GM19035 (cell line): ENCODE measurements at regions not wholly inside any gene's neighbourhood (a gene's known extent, or its start where the extent isn't known, plus 50 kb on each side); places are given as distances from the start of the nearest gene placed in this dataset.

Experiments used
- ATAC-seq: cut with Tn5 transposase; IDR thresholded peaks from one replicate; pipeline ENCODE4 v1.9.1; 2021; ENCODE audit not compliant: unreplicated experiment

- ATAC-seq, result no peak
Observed at GRCh38 chr2:133766164-133766832, 198.0 kb upstream of the NCKAP5 start.

- no peak for ATAC-seq
Observed at GRCh38 chr2:133768256-133768655, 200.0 kb upstream of the NCKAP5 start.

DNA sequence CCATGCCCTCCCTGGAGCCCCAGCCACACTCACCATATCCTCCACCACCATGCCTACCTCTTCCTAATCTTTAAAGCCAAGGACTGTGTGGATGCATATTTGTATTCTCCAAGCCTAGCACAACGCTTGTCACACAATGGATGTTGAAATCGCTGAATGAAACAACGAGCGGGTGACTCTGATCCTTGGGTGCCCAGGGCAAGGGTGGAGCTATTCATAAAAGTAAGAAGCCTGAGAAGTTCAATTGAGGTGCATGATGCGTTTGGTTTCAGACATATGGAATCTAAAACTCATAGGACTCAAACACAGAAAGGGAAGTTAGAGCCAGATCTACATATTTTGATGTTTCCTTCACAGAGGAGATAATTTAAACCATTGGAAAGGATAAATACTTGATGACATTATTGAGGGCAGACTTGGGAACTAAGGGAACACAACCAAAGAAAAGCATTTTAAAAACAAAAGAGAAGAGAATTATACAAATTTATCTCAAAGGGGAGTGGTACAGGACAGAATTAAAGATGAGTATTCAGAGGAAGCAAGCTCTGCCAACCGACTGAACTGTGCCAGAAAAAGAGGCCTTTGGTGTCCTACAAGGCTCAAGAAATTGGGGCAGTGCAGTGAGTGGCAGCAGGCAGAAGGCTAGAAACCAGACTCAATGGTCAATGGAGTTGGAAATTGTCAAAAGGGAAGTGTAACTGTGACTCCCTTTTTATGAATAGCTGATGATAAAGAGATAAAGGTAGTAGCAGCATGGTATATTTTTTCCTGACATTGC is 200.6 kb upstream of the NCKAP5 start:
- no peak for ATAC-seq

DNA sequence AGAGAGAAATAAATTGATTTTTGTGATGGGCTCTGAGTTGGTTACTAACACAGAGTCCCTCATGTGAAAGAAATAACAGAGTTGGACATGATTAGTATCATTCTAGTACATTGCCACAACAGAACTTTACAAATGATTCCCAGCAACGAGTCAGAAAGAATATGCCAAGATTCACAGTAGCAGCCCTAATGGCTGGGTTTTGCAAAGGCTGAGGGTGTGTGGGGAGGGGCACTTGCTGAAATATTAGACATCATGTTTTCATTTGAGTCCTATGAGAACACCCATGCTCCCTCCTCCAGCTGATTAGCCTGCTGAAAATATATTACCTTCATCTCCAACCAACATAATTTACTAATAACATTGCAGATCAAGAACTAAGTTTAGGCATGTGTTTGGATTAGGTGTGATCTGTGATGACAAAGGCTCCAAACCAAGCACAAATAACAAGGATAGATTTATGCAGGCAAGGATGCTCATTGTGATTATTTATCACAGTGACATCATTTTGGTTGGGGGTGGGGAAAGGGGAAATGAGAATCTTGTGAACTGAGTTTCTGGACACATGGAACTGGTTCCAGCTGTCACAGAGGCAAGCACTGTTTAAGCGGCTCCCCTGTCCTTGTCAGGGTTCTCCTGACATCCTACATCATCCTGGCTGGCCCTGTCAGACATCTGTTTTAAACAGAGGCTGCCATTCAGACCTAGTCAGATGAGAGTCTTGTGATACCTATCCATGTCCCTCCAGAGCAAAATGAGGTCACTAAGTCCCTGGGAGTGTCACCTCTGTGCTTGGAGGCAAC is 205.8 kb upstream of the NCKAP5 start:
- no peak for ATAC-seq

DNA sequence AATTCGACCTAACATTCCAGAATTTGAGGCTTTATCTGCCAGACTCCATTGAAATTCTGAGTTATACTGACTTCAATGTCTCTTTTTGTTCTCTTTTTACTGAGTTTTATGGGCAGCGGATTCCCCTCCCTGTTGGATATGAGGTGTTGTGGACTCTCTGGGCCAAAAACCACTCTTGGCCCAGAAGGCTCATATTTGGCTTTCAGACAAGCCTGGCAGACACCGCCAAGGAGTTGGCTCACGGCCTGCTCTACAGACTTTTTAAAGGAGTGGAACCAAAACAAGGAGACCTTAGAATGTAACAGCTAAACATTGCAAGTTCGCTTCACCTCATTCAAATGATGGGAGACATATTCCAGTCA is 206.4 kb upstream of the NCKAP5 start:
- ATAC-seq, result no peak

DNA sequence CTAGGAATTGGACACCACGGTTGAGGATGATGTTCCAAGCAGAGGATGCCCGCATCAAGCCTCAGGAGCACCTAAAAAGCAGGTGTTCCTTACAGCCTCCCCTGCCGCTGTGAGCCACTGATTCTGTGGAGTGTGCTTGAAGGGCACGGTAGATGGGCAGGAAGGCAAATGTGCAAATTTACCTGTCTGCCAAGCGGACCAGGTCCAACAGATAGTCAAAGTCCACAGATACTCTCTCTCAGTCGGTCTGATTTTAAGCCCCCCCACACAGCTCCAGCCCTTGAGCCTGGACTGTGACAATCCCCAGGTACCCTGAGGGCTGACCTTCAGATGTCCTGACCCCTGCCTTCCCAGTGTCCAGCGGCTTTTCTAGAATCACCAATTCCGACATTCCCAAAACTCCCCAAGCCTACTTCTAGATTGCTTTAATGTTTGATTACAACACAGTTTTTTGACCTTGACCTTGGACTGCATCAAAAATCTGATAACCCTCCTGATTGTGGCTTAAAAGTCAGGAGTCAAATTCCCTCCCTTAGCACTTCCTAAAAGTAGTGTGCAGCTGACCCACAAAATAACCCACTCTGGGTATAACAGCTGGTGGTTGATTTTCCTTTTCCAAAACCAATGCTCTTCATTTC is 208.8 kb upstream of the NCKAP5 start:
- ATAC-seq, result no peak

GRCh38 chr2:133777574-133777960 is 209.3 kb upstream of the NCKAP5 start:
- no peak for ATAC-seq

GRCh38 chr2:133780099-133780996 is 212.1 kb upstream of the NCKAP5 start:
- peak; percentile 63 for ATAC-seq

DNA sequence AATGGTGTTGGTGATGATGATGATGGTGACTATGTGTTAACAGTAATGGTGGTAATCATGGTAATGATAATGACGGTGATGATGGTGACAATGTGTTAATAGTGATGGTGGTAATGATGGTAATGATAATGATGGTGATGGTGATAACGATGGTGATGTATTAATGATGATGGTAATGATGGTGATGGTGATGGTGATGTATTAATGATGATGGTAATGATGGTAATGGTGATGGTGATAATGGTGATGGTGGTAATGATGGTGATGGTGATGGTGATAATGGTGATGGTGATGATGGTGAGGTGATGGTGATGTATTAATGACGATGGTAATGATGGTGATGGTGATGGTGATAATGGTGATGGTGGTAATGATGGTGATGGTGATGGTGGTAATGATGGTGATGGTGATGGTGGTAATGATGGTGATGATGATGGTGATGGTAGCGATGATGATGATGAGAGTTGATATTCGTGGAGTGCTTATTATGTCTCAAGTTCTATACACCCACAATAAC is 212.8 kb upstream of the NCKAP5 start:
- ATAC-seq, result no peak

- ATAC-seq, result no peak
Observed at GRCh38 chr2:133787207-133787606, 218.9 kb upstream of the NCKAP5 start.

DNA sequence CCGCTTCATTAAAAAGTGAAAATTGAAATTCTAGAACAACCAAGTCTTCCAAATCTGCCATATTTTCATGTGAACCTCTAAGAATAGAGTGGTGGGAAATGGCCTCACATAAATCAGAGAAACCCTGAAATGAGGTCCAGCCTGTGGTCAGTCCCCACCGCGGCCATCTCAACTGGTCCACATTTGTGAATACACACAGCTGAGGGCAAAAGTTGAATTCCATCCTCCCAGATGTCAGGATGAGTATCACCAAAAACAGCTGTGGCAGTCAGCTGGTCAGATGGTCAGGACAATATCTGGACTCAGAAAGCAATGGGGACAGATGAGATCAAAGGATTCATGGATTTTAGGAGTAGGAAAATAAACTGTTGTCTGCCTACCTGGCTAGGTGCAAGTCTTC is 219.4 kb upstream of the NCKAP5 start:
- ATAC-seq, result no peak

- ATAC-seq, result no peak
Observed at GRCh38 chr2:133788386-133788785, 220.1 kb upstream of the NCKAP5 start.

DNA sequence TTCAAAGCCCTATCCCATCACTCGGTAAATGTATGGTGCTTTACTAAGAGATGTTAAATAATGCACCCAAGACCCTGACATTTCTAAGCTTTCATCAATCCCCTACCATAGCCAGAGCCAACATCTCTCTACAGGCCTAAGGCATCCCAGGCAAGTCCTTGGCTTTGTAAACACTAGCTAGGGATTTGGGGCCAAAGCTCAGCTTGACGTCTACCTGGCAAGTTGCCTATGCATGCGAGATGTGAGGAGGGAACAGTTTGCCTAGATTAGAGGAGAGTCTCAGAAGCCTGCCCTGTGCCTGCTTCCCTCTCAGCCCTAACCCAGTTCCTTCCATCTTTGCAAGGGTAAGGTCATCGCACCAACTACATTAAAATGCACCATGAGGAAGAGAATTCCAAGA is 221.5 kb upstream of the NCKAP5 start:
- no peak for ATAC-seq

- no peak for ATAC-seq
Observed at GRCh38 chr2:133790711-133791110, 222.4 kb upstream of the NCKAP5 start.

DNA sequence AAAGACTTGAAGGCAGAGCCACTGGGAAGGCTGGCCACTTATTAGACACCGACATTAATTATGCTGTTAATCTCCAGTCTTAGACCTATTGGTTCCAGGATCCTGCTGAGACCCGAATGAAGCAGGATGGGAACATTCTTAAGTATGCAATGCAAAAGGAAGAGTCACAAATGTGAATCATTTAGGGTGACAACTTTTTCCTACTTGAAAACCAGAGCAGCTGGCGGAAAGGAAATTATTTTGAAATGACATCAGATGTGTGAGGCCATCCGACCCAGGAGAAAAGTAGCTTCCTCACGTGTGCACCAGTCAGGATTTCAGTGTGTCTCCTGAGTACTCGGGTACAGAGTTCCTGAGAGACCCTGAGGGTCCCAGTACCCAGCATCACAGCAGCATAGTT is 222.9 kb upstream of the NCKAP5 start:
- ATAC-seq, result no peak

GRCh38 chr2:133792223-133792622 is 224.0 kb upstream of the NCKAP5 start:
- ATAC-seq, result no peak

DNA sequence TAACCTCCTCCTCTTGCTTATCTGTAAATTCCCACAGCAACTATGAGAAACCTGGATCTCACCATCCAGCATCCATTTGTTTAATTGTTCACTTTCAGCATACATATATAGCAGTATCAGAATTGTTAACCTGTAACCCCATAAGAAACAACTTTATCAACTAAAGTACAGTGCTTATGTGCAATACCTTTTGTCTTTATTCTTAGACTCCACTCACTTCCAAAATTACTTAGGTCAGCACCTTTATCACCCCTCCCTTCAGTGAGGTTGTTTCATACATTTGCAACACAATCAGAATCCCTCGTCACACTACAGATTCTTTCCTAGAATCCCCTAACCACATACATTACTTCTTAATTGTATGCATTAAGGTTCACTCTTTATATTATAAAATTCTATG is 225.9 kb upstream of the NCKAP5 start:
- ATAC-seq, result no peak

DNA sequence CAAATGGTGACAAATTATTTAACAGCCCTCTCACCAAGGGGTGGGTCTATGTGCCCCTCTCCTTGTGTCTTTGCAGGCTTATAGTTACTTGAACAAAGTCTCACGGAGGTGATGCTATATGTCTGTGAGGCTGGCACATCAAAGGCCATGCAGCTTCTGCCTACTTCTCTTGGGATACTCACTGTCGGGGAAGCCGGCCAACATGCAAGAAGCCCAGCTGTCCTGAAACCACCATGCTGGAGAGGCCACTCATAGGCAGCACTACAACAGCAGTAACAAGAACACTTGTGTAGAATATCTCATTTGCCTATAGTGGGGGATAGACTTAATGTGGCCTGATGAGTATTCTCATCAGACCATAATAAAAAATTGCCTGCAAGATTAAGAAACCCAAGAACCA is 233.7 kb upstream of the NCKAP5 start:
- ATAC-seq, result no peak

DNA sequence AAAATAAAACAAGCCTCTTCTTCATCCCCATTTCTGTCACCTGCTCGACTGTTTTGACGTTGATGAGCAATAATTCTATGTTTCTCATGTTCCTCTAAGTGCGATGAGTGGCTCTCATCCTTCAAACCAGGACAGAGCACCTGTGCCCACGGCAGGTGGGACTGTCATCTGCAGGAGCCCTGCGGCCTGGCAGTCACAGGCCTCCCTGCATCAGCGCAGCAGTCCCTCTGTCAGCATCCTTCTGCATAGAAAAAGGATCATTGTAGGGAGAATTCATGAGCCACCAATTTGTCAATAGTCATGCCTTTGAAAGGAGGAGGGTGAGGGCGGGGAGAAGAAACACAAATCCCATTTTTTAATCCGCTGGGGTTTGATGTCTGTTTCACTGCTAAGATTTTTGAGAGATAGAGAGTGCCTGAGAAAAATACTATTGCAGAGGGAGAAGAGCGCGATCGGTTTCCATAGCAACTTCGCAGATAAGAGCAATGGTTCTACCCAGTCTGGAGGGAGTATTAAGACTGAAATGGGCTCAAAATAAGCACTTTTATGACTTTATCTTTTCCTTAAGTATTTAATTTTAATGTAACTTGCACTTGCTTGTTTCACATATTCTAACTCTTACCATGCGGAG is 234.3 kb upstream of the NCKAP5 start:
- no peak for ATAC-seq

DNA sequence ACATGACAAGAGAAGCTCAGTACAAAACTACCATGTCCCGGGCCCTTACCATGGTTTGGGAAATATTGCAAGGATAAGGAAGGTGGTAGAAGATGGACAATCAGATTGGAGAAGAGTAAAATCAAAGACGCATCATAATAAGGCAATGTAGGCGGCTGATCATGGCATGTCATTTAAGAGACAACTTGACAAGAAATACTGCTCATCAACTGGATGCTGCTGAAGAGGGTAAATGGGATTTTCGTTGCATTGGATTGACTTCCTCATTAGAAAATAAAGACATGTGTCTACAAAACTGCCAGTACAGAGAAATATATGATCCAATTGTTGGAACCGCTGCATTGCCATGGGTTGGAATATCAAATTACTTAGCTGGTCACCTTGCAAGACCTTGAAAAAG is 238.3 kb upstream of the NCKAP5 start:
- ATAC-seq, result no peak
